ENCODE measurements at regions not wholly inside any gene's neighbourhood (a gene's known extent, or its start where the extent isn't known, plus 50 kb on each side); places are given as distances from the start of the nearest gene placed in this dataset.

GRCh38 chr16:87200637-87201036, 116.6 kb downstream of the C16orf95 start:
- Histone ChIP-seq H3K9ac (ENCODE audit: low read depth, low read length, poor library complexity) (no peak overlapping the region), H3K27me3 (ENCODE audit: control insufficient read depth in 3 of 3, insufficient read depth in 3 of 3, low read depth in 1 of 3, low read length in 3 of 3) (no peaks in the 10 kb centered on the region), H2BK12ac (ENCODE audit: low read length) (no peak overlapping the region), H3K14ac (ENCODE audit: low read length) (no peak overlapping the region), H2BK120ac (ENCODE audit: low read depth, low read length) (no peak overlapping the region), H3K4me1 (ENCODE audit: control insufficient read depth in 2 of 2, insufficient read depth in 1 of 2, low read depth in 1 of 2, low read length in 2 of 2) (peaks cover 2 to 4% of the 10 kb centered on the region in 2 donors), H3K36me3 (replicated peaks in 1 of 2; ENCODE audit: control insufficient read depth in 2 of 2, insufficient read depth in 2 of 2, low read length in 2 of 2) (no peaks in the 10 kb centered on the region), H3K27ac (replicated peaks; ENCODE audit: low read length) (no peak overlapping the region), H4K8ac (ENCODE audit: low read depth, low read length) (no peak overlapping the region), H3K4me3 (ENCODE audit: low read length in 2 of 2) (no peak overlapping the region), H3K79me1 (ENCODE audit: low read depth, low read length) (no peaks in the 10 kb centered on the region), H3K4me2 (ENCODE audit: insufficient read depth, low read length, poor library complexity, severe bottlenecking) (no peak overlapping the region), H2BK5ac (ENCODE audit: low read length) (no peak overlapping the region), H2AK5ac (ENCODE audit: low read depth, low read length) (no peak overlapping the region), H3K18ac (ENCODE audit: low read length) (no peak overlapping the region), H3K23ac (ENCODE audit: low read depth, low read length, poor library complexity) (no peak overlapping the region), H2AFZ (ENCODE audit: low read length) (no peak overlapping the region), H4K91ac (ENCODE audit: low read depth, low read length, poor library complexity) (no peak overlapping the region), H2BK15ac (ENCODE audit: low read length) (no peak overlapping the region), H3K4ac (ENCODE audit: low read length) (no peak overlapping the region), H3K9me3 (replicated peaks in 1 of 2; ENCODE audit: control insufficient read depth in 2 of 2, insufficient read depth in 1 of 2, low read depth in 1 of 2, low read length in 2 of 2) (no peaks in the 10 kb centered on the region)
- no peak for DNase-seq (ENCODE audit: low spot score)
- no CpG with 5 or more reads among the region's 3 CpGs for WGBS, 2 donors (ENCODE audit: extremely low coverage in 2 of 2, insufficient read length in 2 of 2, insufficient replicate concordance in 1 of 2)

- no peak overlapping the region for H3K23ac ChIP-seq (ENCODE audit: low read depth, low read length, poor library complexity)
- no peak overlapping the region for H3K4me2 ChIP-seq (ENCODE audit: insufficient read depth, low read length, poor library complexity, severe bottlenecking)
- H3K27me3 ChIP-seq (ENCODE audit: control insufficient read depth in 3 of 3, insufficient read depth in 3 of 3, low read depth in 1 of 3, low read length in 3 of 3) = no peaks in the 10 kb centered on the region
- no peak for DNase-seq (ENCODE audit: low spot score)
- H2BK5ac ChIP-seq (ENCODE audit: low read length) = no peak overlapping the region
- H4K8ac ChIP-seq (ENCODE audit: low read depth, low read length) = no peak overlapping the region
- H2BK12ac ChIP-seq (ENCODE audit: low read length) = no peak overlapping the region
- H3K4me1 ChIP-seq (ENCODE audit: control insufficient read depth in 2 of 2, insufficient read depth in 1 of 2, low read depth in 1 of 2, low read length in 2 of 2) = peaks cover 2 to 4% of the 10 kb centered on the region in 2 donors
- no peak overlapping the region for H3K9ac ChIP-seq (ENCODE audit: low read depth, low read length, poor library complexity)
- H3K14ac ChIP-seq (ENCODE audit: low read length) = no peak overlapping the region
- no peak overlapping the region for H2BK15ac ChIP-seq (ENCODE audit: low read length)
- no peaks in the 10 kb centered on the region for H3K36me3 ChIP-seq (replicated peaks in 1 of 2; ENCODE audit: control insufficient read depth in 2 of 2, insufficient read depth in 2 of 2, low read length in 2 of 2)
- no peaks in the 10 kb centered on the region for H3K79me1 ChIP-seq (ENCODE audit: low read depth, low read length)
- H3K4ac ChIP-seq (ENCODE audit: low read length) = no peak overlapping the region
- no peaks in the 10 kb centered on the region for H3K9me3 ChIP-seq (replicated peaks in 1 of 2; ENCODE audit: control insufficient read depth in 2 of 2, insufficient read depth in 1 of 2, low read depth in 1 of 2, low read length in 2 of 2)
- no peak overlapping the region for H3K4me3 ChIP-seq (ENCODE audit: low read length in 2 of 2)
- no peak overlapping the region for H2AFZ ChIP-seq (ENCODE audit: low read length)
- no CpG with 5 or more reads among the region's 5 CpGs for WGBS, 2 donors (ENCODE audit: extremely low coverage in 2 of 2, insufficient read length in 2 of 2, insufficient replicate concordance in 1 of 2)
- no peak overlapping the region for H4K91ac ChIP-seq (ENCODE audit: low read depth, low read length, poor library complexity)
- H3K27ac ChIP-seq (replicated peaks; ENCODE audit: low read length) = no peak overlapping the region
- H3K18ac ChIP-seq (ENCODE audit: low read length) = no peak overlapping the region
- no peak overlapping the region for H2BK120ac ChIP-seq (ENCODE audit: low read depth, low read length)
- no peak overlapping the region for H2AK5ac ChIP-seq (ENCODE audit: low read depth, low read length)
Measured at GRCh38 chr16:87201052-87201451, 116.1 kb downstream of the C16orf95 start.

- no peak overlapping the region for H4K8ac ChIP-seq (ENCODE audit: low read depth, low read length)
- H3K4me1 ChIP-seq (ENCODE audit: control insufficient read depth in 2 of 2, insufficient read depth in 1 of 2, low read depth in 1 of 2, low read length in 2 of 2) = peaks cover 2 to 4% of the 10 kb centered on the region in 2 donors
- H3K27ac ChIP-seq (replicated peaks; ENCODE audit: low read length) = no peak overlapping the region
- no peaks in the 10 kb centered on the region for H3K79me1 ChIP-seq (ENCODE audit: low read depth, low read length)
- H4K91ac ChIP-seq (ENCODE audit: low read depth, low read length, poor library complexity) = no peak overlapping the region
- H2AK5ac ChIP-seq (ENCODE audit: low read depth, low read length) = no peak overlapping the region
- H3K9me3 ChIP-seq (replicated peaks in 1 of 2; ENCODE audit: control insufficient read depth in 2 of 2, insufficient read depth in 1 of 2, low read depth in 1 of 2, low read length in 2 of 2) = no peaks in the 10 kb centered on the region
- no peak overlapping the region for H3K23ac ChIP-seq (ENCODE audit: low read depth, low read length, poor library complexity)
- no peak overlapping the region for H3K18ac ChIP-seq (ENCODE audit: low read length)
- no peak overlapping the region for H2BK12ac ChIP-seq (ENCODE audit: low read length)
- no peak overlapping the region for H2BK5ac ChIP-seq (ENCODE audit: low read length)
- H2BK15ac ChIP-seq (ENCODE audit: low read length) = no peak overlapping the region
- no peak overlapping the region for H3K4me3 ChIP-seq (ENCODE audit: low read length in 2 of 2)
- WGBS, 2 donors (ENCODE audit: extremely low coverage in 2 of 2, insufficient read length in 2 of 2, insufficient replicate concordance in 1 of 2) = no CpG with 5 or more reads among the region's 2 CpGs
- no peak overlapping the region for H3K9ac ChIP-seq (ENCODE audit: low read depth, low read length, poor library complexity)
- no peaks in the 10 kb centered on the region for H3K36me3 ChIP-seq (replicated peaks in 1 of 2; ENCODE audit: control insufficient read depth in 2 of 2, insufficient read depth in 2 of 2, low read length in 2 of 2)
- H2AFZ ChIP-seq (ENCODE audit: low read length) = no peak overlapping the region
- no peaks in the 10 kb centered on the region for H3K27me3 ChIP-seq (ENCODE audit: control insufficient read depth in 3 of 3, insufficient read depth in 3 of 3, low read depth in 1 of 3, low read length in 3 of 3)
- no peak overlapping the region for H3K4me2 ChIP-seq (ENCODE audit: insufficient read depth, low read length, poor library complexity, severe bottlenecking)
- H3K14ac ChIP-seq (ENCODE audit: low read length) = no peak overlapping the region
- DNase-seq (ENCODE audit: low spot score) = no peak
- no peak overlapping the region for H2BK120ac ChIP-seq (ENCODE audit: low read depth, low read length)
- no peak overlapping the region for H3K4ac ChIP-seq (ENCODE audit: low read length)
Measured at GRCh38 chr16:87201790-87202189, 115.4 kb downstream of the C16orf95 start.

GRCh38 chr16:87202346-87202745, 114.8 kb downstream of the C16orf95 start:
- no peak overlapping the region for H3K27ac ChIP-seq (replicated peaks; ENCODE audit: low read length)
- H2BK120ac ChIP-seq (ENCODE audit: low read depth, low read length) = no peak overlapping the region
- no peak overlapping the region for H3K14ac ChIP-seq (ENCODE audit: low read length)
- H3K79me1 ChIP-seq (ENCODE audit: low read depth, low read length) = no peaks in the 10 kb centered on the region
- H2BK15ac ChIP-seq (ENCODE audit: low read length) = no peak overlapping the region
- no peak overlapping the region for H3K4me2 ChIP-seq (ENCODE audit: insufficient read depth, low read length, poor library complexity, severe bottlenecking)
- no peak overlapping the region for H2AFZ ChIP-seq (ENCODE audit: low read length)
- H3K27me3 ChIP-seq (ENCODE audit: control insufficient read depth in 3 of 3, insufficient read depth in 3 of 3, low read depth in 1 of 3, low read length in 3 of 3) = no peaks in the 10 kb centered on the region
- no CpG with 5 or more reads among the region's 4 CpGs for WGBS, 2 donors (ENCODE audit: extremely low coverage in 2 of 2, insufficient read length in 2 of 2, insufficient replicate concordance in 1 of 2)
- no peak overlapping the region for H3K23ac ChIP-seq (ENCODE audit: low read depth, low read length, poor library complexity)
- H3K18ac ChIP-seq (ENCODE audit: low read length) = no peak overlapping the region
- no peak overlapping the region for H3K9ac ChIP-seq (ENCODE audit: low read depth, low read length, poor library complexity)
- no peak overlapping the region for H4K91ac ChIP-seq (ENCODE audit: low read depth, low read length, poor library complexity)
- no peaks in the 10 kb centered on the region for H3K36me3 ChIP-seq (replicated peaks in 1 of 2; ENCODE audit: control insufficient read depth in 2 of 2, insufficient read depth in 2 of 2, low read length in 2 of 2)
- no peak overlapping the region for H3K4me3 ChIP-seq (ENCODE audit: low read length in 2 of 2)
- no peak overlapping the region for H2BK12ac ChIP-seq (ENCODE audit: low read length)
- no peak overlapping the region for H4K8ac ChIP-seq (ENCODE audit: low read depth, low read length)
- H3K4ac ChIP-seq (ENCODE audit: low read length) = no peak overlapping the region
- H2AK5ac ChIP-seq (ENCODE audit: low read depth, low read length) = no peak overlapping the region
- peaks cover 2 to 7% of the 10 kb centered on the region in 2 donors for H3K4me1 ChIP-seq (ENCODE audit: control insufficient read depth in 2 of 2, insufficient read depth in 1 of 2, low read depth in 1 of 2, low read length in 2 of 2)
- no peak for DNase-seq (ENCODE audit: low spot score)
- no peak overlapping the region for H2BK5ac ChIP-seq (ENCODE audit: low read length)
- no peaks in the 10 kb centered on the region for H3K9me3 ChIP-seq (replicated peaks in 1 of 2; ENCODE audit: control insufficient read depth in 2 of 2, insufficient read depth in 1 of 2, low read depth in 1 of 2, low read length in 2 of 2)
